ENCODE measurements at regions not wholly inside any gene's neighbourhood (a gene's known extent, or its start where the extent isn't known, plus 50 kb on each side); places are given as distances from the start of the nearest gene placed in this dataset.

DNA sequence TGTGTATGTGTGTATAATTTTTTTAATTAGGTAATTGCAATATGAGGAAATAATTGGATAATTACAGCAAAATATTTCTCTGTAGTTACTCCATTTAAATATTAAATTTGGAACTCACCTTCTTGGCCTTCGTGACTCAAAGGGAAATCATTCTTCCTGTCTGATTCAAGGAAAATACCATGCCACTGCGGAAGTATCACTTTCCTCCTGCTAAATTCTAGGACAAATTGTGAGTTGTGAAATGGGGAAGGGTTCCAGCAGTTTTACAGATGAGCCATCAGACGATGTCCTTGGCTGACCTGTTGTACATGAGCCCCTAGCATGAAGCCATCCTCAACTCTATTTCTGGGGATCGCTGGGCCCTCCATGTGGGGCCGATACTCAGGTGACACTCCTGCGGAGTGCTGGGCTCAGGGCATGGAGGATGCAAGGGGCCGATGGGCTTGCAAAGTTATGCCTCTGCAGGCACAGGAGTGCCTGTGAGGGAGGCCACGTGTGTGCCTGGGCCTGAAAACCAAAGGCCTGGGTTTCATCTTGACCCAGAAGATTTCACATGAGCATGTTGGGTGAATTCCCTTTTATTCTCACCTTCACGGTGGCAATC lies 179.6 kb upstream of the TCERG1L start:
- no peak for DNase-seq

GRCh38 chr10:131492211-131492857 lies 180.8 kb upstream of the TCERG1L start:
- no peak for DNase-seq

DNA sequence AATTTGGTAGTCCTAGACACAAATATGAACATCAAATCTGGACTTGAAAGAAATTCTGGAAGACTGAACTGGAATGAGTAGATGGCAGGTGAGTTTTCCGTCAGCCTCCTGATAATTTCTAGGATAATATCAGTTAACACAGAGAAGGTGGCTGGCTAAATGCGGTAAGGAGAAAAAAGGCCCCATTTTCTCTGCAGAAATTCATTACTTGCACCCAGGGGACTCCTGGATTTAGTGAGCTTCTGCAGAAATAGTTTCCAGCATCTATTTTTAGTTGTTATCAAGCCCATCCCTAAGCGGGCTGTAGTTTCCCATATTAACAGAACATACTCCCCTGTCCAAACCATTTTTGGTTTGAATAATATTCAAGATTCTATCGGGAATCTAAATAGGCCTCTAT lies 181.9 kb upstream of the TCERG1L start:
- no peak for DNase-seq

DNA sequence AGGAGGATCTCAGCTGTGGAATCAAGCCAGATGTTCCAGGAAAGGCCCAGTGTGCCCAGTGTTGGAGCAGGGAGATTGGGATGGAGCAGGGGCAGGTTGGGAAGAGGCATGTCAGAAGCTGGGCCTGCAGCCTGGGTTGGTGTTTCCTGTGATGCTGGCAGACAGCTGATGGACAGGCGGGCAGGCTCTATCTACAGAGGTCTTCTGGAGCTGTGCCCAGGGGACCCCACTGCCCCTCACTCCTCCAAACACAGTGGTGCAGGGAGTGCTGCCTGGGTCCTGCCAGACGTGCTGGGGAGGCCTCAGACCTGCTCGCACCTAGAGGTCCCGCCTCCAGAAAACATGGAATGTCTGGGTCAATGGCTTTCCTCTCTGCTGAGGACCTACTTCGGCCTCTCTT lies 182.9 kb upstream of the TCERG1L start:
- DNase-seq, result no peak

DNA sequence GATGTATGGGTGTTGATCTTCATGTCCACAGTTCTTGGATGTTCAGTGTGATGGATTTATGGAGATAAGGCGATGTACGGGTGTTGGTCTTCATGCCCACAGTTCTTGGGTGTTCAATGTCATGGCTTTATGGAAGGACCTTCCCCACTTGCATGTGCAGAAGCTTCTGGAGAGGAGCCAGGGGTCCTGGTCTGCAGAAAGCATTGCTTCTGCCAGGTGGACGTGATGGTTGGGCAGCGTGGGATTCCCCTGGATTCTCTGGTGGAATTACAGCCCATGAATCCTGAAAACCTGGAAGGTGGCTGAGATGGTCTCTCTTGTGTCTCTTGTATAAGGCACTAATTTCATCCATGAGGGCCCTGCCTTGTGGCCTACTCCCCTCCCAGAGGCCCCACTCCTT lies 183.7 kb upstream of the TCERG1L start:
- DNase-seq, result no peak

DNA sequence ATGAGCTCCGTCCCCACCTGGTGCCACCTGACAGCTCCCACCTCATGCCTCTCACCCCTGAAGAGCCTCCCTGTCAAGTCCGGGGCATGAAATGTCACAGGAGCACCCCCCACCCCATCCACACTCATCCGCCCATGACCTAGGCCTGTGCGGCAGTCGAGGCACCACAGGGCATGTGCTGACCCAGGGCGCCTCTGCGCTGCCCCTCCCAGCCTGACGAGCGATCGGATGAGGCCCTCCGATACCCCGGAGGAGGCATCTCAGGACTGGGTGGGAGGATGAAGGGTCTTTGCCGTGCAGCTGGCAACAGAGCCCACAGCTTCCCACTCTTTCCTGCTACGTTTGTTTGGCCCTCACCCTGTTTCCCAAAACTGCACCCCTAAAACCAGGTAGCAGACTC lies 184.4 kb upstream of the TCERG1L start:
- DNase-seq, result no peak

GRCh38 chr10:131496351-131497052 lies 185.0 kb upstream of the TCERG1L start:
- DNase-seq, result no peak

GRCh38 chr10:131499566-131499965 lies 188.0 kb upstream of the TCERG1L start:
- no peak for DNase-seq

- DNase-seq, result no peak
Measured at GRCh38 chr10:131500181-131500580, 188.7 kb upstream of the TCERG1L start.

DNA sequence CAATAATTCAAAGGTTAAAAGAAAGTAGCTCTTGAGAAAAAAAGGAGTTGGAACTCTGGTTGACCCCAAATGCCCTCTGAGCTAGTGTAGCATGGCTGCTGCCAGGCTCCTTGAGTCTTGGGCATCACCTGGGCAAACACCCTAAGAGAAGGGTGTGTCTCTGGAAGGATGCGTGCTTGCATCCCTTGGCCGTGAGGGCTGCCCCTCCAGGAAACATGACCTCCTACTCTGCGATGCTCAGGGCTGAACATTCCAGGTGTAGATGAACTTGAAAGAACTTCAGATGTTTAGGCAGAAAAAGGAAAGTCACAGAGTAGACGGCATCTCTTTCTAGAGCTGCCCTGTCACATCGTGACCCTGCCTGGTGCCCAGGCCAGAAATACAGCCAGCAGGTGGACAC lies 189.4 kb upstream of the TCERG1L start:
- no peak for DNase-seq

- no peak for DNase-seq
Measured at GRCh38 chr10:131503992-131504391, 192.5 kb upstream of the TCERG1L start.

- DNase-seq, result no peak
Measured at GRCh38 chr10:131511391-131511790, 199.9 kb upstream of the TCERG1L start.

- DNase-seq, result no peak
Measured at GRCh38 chr10:131512852-131513251, 201.3 kb upstream of the TCERG1L start.

DNA sequence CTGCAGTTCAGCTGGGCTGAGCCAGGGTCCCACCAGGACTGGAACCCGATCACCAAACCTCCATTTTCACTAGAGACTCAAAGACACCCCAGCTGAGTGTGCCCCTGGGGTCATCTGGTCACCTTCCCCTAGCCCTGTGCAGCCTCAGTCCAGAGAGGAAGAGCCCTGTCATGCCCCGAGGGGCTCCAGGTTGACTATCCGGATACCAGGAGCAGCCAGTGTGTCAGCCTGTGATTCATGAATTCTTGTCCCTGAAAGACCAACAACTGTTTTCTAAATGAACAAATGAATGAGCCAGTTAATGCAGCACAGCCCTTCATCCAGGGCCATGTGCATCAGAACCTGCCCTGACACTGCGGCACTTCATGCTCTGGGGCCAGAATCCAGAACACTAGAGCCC lies 201.9 kb upstream of the TCERG1L start:
- no peak for DNase-seq

- no peak for DNase-seq
Measured at GRCh38 chr10:131513901-131514300, 202.4 kb upstream of the TCERG1L start.

- no peak for DNase-seq
Measured at GRCh38 chr10:131514454-131514853, 202.9 kb upstream of the TCERG1L start.

GRCh38 chr10:131516285-131516684 lies 204.8 kb upstream of the TCERG1L start:
- no peak for DNase-seq

GRCh38 chr10:131517781-131518180 lies 206.3 kb upstream of the TCERG1L start:
- DNase-seq, result no peak

GRCh38 chr10:131519723-131520605 lies 208.4 kb upstream of the TCERG1L start:
- no peak for DNase-seq

GRCh38 chr10:131531265-131532190 lies 220.0 kb upstream of the TCERG1L start:
- no peak for DNase-seq

GRCh38 chr10:131532291-131532690 lies 220.8 kb upstream of the TCERG1L start:
- DNase-seq, result no peak

GRCh38 chr10:131532745-131533341 lies 221.3 kb upstream of the TCERG1L start:
- no peak for DNase-seq

Measured in T1000 (cell line).